ENCODE measurements at regions not wholly inside any gene's neighbourhood (a gene's known extent, or its start where the extent isn't known, plus 50 kb on each side); places are given as distances from the start of the nearest gene placed in this dataset.

DNA sequence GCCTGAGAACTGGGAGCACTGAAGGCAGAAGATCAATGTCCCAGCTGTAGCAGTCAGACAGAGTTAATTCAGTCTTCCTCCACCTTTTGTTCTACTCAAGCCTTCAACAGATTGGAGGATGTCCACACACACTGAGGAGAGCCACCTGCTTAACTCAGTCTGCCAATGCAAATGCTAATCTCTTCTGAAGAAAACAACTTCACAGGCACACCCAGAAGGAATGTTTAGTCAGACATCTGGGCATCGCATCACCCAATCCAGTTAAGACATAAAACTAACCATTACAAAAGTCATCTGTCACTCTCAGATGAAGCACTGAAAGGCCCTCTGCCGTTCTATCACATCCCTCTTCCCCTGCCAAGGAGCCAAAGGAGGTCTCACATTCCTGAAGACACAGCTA lies 173.7 kb downstream of the CENPC start:
- TF ChIP-seq, protein P1, sequence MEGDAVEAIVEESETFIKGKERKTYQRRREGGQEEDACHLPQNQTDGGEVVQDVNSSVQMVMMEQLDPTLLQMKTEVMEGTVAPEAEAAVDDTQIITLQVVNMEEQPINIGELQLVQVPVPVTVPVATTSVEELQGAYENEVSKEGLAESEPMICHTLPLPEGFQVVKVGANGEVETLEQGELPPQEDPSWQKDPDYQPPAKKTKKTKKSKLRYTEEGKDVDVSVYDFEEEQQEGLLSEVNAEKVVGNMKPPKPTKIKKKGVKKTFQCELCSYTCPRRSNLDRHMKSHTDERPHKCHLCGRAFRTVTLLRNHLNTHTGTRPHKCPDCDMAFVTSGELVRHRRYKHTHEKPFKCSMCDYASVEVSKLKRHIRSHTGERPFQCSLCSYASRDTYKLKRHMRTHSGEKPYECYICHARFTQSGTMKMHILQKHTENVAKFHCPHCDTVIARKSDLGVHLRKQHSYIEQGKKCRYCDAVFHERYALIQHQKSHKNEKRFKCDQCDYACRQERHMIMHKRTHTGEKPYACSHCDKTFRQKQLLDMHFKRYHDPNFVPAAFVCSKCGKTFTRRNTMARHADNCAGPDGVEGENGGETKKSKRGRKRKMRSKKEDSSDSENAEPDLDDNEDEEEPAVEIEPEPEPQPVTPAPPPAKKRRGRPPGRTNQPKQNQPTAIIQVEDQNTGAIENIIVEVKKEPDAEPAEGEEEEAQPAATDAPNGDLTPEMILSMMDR (IDR thresholded peaks at IDR 0.05; ENCODE audit: low read depth, low read length, poor library complexity, severe bottlenecking): no peak
- no peak for TF ChIP-seq EZH2phosphoT487 (IDR thresholded peaks at IDR 0.05; ENCODE audit: borderline replicate concordance, low read length)
